HG03025 (cell line): ENCODE measurements at regions not wholly inside any gene's neighbourhood (a gene's known extent, or its start where the extent isn't known, plus 50 kb on each side); places are given as distances from the start of the nearest gene placed in this dataset.
"Not testable (repeated sequence)": the region's sequence is repeated elsewhere in the genome, so short reads cannot be mapped to it uniquely, and the experiment has no call there.

Experiments used
- ATAC-seq: cut with Tn5 transposase; IDR thresholded peaks from one replicate; pipeline ENCODE4 v1.9.1; 2021; ENCODE audit warnings: mild to moderate bottlenecking, moderate library complexity; ENCODE audit not compliant: unreplicated experiment, low FRiP score

GRCh38 chr9:28059192-28059591, 485.9 kb upstream of the C9orf72 start:
- ATAC-seq = no peak

GRCh38 chr9:28064241-28064815, 491.0 kb upstream of the C9orf72 start:
- ATAC-seq = no peak

- ATAC-seq = no peak
Measured at GRCh38 chr9:28073270-28073669, 500.0 kb upstream of the C9orf72 start.

- no peak for ATAC-seq
Measured at GRCh38 chr9:28079677-28080076, 506.4 kb upstream of the C9orf72 start.

- ATAC-seq = no peak
Measured at GRCh38 chr9:28082671-28083070, 509.4 kb upstream of the C9orf72 start.

GRCh38 chr9:28086881-28087280, 513.6 kb upstream of the C9orf72 start:
- ATAC-seq = no peak

- ATAC-seq = no peak
Measured at GRCh38 chr9:28092981-28093936, 520.0 kb upstream of the C9orf72 start.

- no peak for ATAC-seq
Measured at GRCh38 chr9:28101509-28101908, 528.2 kb upstream of the C9orf72 start.

GRCh38 chr9:28105001-28105400, 531.7 kb upstream of the C9orf72 start:
- ATAC-seq = no peak

- no peak for ATAC-seq
Measured at GRCh38 chr9:28120184-28120583, 546.9 kb upstream of the C9orf72 start.

GRCh38 chr9:28120626-28121025, 547.3 kb upstream of the C9orf72 start:
- no peak for ATAC-seq

GRCh38 chr9:28121366-28121765, 548.1 kb upstream of the C9orf72 start:
- no peak for ATAC-seq

- ATAC-seq = no peak
Measured at GRCh38 chr9:28124917-28125316, 551.6 kb upstream of the C9orf72 start.

GRCh38 chr9:28127101-28127500, 553.8 kb upstream of the C9orf72 start:
- ATAC-seq = no peak

GRCh38 chr9:28134446-28134976, 561.2 kb upstream of the C9orf72 start:
- no peak for ATAC-seq

GRCh38 chr9:28135549-28135948, 562.3 kb upstream of the C9orf72 start:
- no peak for ATAC-seq

GRCh38 chr9:28136113-28136512, 562.8 kb upstream of the C9orf72 start:
- ATAC-seq = no peak

- ATAC-seq = not testable (repeated sequence)
Measured at GRCh38 chr9:28147430-28147829, 574.1 kb upstream of the C9orf72 start.

GRCh38 chr9:28147923-28148597, 574.8 kb upstream of the C9orf72 start:
- not testable (repeated sequence) for ATAC-seq

- not testable (repeated sequence) for ATAC-seq
Measured at GRCh38 chr9:28149361-28150050, 576.2 kb upstream of the C9orf72 start.
